SK-N-SH (cell line): ENCODE measurements at regions not wholly inside any gene's neighbourhood (a gene's known extent, or its start where the extent isn't known, plus 50 kb on each side); places are given as distances from the start of the nearest gene placed in this dataset.

Experiments
- CTCF ChIA-PET: fragments of 300-600, 350-600 bp; formaldehyde crosslinking; extraction: SDS; loops from one replicate; lab custom pipeline; 2021; lab: Yijun Ruan, JAX
- POLR2A ChIA-PET: fragments of 350-600 bp; sonication (Branson Sonifier 250); formaldehyde crosslinking; extraction: SDS; loops from one replicate; lab custom pipeline; 2020; ENCODE audit warnings: antibody characterized with exemption, inconsistent platforms; lab: Yijun Ruan, JAX
- DNase-seq: peaks from one replicate; pipeline ENCODE4 v3.0.0; 2012
- H2AFZ ChIP-seq: fragments of 200-600 bp; sonication (generic); 2 replicates; pipeline ENCODE4 v1.8.1; 2016; ENCODE audit warnings: antibody characterized with exemption, mild to moderate bottlenecking, low read depth
- H3F3A ChIP-seq: fragments of 200-600 bp; sonication (generic); replicated peaks from 2 replicates; pipeline ENCODE3; 2016; ENCODE audit warnings: antibody characterized with exemption, mild to moderate bottlenecking; ENCODE audit not compliant: insufficient read depth
- H3K27ac ChIP-seq, 2 experiments: fragments of 200-500 bp in 1 of 2; fragments of 200-600 bp in 1 of 2; sonication (Bioruptor generic) in 1 of 2; sonication (generic), shearing (Covaris generic) in 1 of 2; 2 replicates each; pipeline versions ENCODE4 v1.5.1 to v1.6.1; 2014 to 2016; ENCODE audit warnings: low read depth in 2 of 2, inconsistent platforms in 1 of 2, low read length in 1 of 2, mild to moderate bottlenecking in 1 of 2, mixed read lengths in 1 of 2
- H3K27me3 ChIP-seq: fragments of 200-600 bp; sonication (generic), shearing (Covaris generic); 2 replicates; pipeline ENCODE4 v1.6.1; 2016; ENCODE audit warnings: mixed run types; ENCODE audit not compliant: insufficient read depth
- H3K36me3 ChIP-seq, 2 experiments: fragments of 200-500 bp in 1 of 2; fragments of 200-600 bp in 1 of 2; sonication (Bioruptor generic) in 1 of 2; sonication (generic) in 1 of 2; replicated peaks in 1 of 2; 2 replicates each; pipeline versions ENCODE3 to v1.5.1; 2014 to 2016; ENCODE audit warnings: low read length in 1 of 2, mild to moderate bottlenecking in 1 of 2; ENCODE audit not compliant: insufficient read depth in 2 of 2, control insufficient read depth in 1 of 2
- H3K4me1 ChIP-seq, 2 experiments: fragments of 200-500 bp in 1 of 2; fragments of 200-600 bp in 1 of 2; sonication (Bioruptor generic) in 1 of 2; sonication (generic), shearing (Covaris generic) in 1 of 2; 2 replicates each; pipeline versions ENCODE4 v1.5.1 to v1.6.1; 2014 to 2016; ENCODE audit warnings: low read depth in 1 of 2, low read length in 1 of 2, mixed run types in 1 of 2; ENCODE audit not compliant: insufficient read depth in 2 of 2, control insufficient read depth in 1 of 2
- H3K4me2 ChIP-seq: fragments of 200-600 bp; sonication (generic), shearing (Covaris generic); 2 replicates; pipeline ENCODE4 v1.6.1; 2017; ENCODE audit warnings: mixed run types
- H3K4me3 ChIP-seq, 2 experiments: fragments of 200-500 bp in 1 of 2; fragments of 200-600 bp in 1 of 2; sonication (Bioruptor generic) in 1 of 2; sonication (generic), shearing (Covaris generic) in 1 of 2; 2 replicates each; pipeline versions ENCODE4 v1.5.1 to v1.8.1; 2014 to 2016; ENCODE audit warnings: low read depth in 2 of 2, inconsistent platforms in 1 of 2, low read length in 1 of 2, mild to moderate bottlenecking in 1 of 2, mixed read lengths in 1 of 2, moderate library complexity in 1 of 2
- H3K79me2 ChIP-seq: fragments of 200-600 bp; sonication (generic); 2 replicates; pipeline ENCODE4 v1.8.1; 2017; ENCODE audit warnings: mild to moderate bottlenecking; ENCODE audit not compliant: insufficient read depth
- H3K9ac ChIP-seq: fragments of 200-600 bp; sonication (generic); 2 replicates; pipeline ENCODE4 v1.6.1; 2017; ENCODE audit warnings: mixed run types
- H3K9me2 ChIP-seq: fragments of 200-600 bp; sonication (generic); 2 replicates; pipeline ENCODE4 v1.6.1; 2017; ENCODE audit warnings: mixed run types
- H3K9me3 ChIP-seq: fragments of 200-600 bp; sonication (generic); 2 replicates; pipeline ENCODE4 v1.6.1; 2017; ENCODE audit warnings: mixed run types, mild to moderate bottlenecking, moderate library complexity
- H4K20me1 ChIP-seq: fragments of 200-600 bp; sonication (generic); 2 replicates; pipeline ENCODE4 v1.6.1; 2017; ENCODE audit warnings: mild to moderate bottlenecking, mixed run types; ENCODE audit not compliant: insufficient read depth
- ELF1 ChIP-seq: IDR thresholded peaks from 2 replicates; pipeline ENCODE4 v1.4.0; 2012
- FOXJ3 ChIP-seq: sonication (generic); formaldehyde crosslinking; IDR thresholded peaks from 2 replicates; pipeline ENCODE4 v1.5.1; 2020; ENCODE audit warnings: mild to moderate bottlenecking, missing genetic modification reagents
- FOXM1 ChIP-seq: IDR thresholded peaks from 2 replicates; pipeline ENCODE4 v1.4.0; 2012; ENCODE audit warnings: low read depth, mild to moderate bottlenecking
- NFIC ChIP-seq: IDR thresholded peaks from 2 replicates; pipeline ENCODE4 v1.4.0; 2012; ENCODE audit warnings: borderline replicate concordance
- NRF1 ChIP-seq: IDR thresholded peaks from 2 replicates; pipeline ENCODE4 v1.6.1; 2012; ENCODE audit warnings: low read depth, mild to moderate bottlenecking, low read length
- TAF1 ChIP-seq: IDR thresholded peaks from 2 replicates; pipeline ENCODE4 v1.6.1; 2012; ENCODE audit warnings: low read depth, mild to moderate bottlenecking, low read length, moderate library complexity, borderline replicate concordance
- TEAD4 ChIP-seq: IDR thresholded peaks from 2 replicates; pipeline ENCODE4 v1.4.0; 2012; ENCODE audit warnings: mild to moderate bottlenecking, borderline replicate concordance; ENCODE audit not compliant: insufficient read depth
- YY1 ChIP-seq: IDR thresholded peaks from 2 replicates; pipeline ENCODE4 v1.4.0; 2012; ENCODE audit warnings: low read depth, mild to moderate bottlenecking
- WGBS: methylation state at CpG from one replicate; pipeline ENCODE4 v1.1.6; 2017; ENCODE audit warnings: low lambda C conversion rate; 5-methylcytosine and 5-hydroxymethylcytosine counted together
- TF ChIP-seq, protein P1 (sequence below): IDR thresholded peaks from 2 replicates; pipeline ENCODE4 v1.6.1; 2012; ENCODE audit warnings: mild to moderate bottlenecking, low read depth, low read length, moderate library complexity
- TF ChIP-seq, protein P2 (sequence below): fragments of 150-350 bp; IDR thresholded peaks from 2 replicates; pipeline ENCODE4 v1.6.1; 2017; ENCODE audit warnings: antibody characterized with exemption, low read length, low read depth, borderline replicate concordance
- TF ChIP-seq, protein P3 (sequence below): fragments of 200-600 bp; sonication (generic); IDR thresholded peaks from 2 replicates; pipeline ENCODE4 v1.6.1; 2017; ENCODE audit warnings: antibody characterized with exemption, mild to moderate bottlenecking, moderate library complexity
- TF ChIP-seq, protein P4 (sequence below): IDR thresholded peaks from 2 replicates; pipeline ENCODE4 v1.4.0; 2012; ENCODE audit warnings: low read depth, borderline replicate concordance
- TF ChIP-seq, protein P5 (sequence below): fragments of 150-350 bp; IDR thresholded peaks from 2 replicates; pipeline ENCODE4 v1.6.1; 2016; ENCODE audit warnings: mild to moderate bottlenecking, low read depth, low read length

DNA sequence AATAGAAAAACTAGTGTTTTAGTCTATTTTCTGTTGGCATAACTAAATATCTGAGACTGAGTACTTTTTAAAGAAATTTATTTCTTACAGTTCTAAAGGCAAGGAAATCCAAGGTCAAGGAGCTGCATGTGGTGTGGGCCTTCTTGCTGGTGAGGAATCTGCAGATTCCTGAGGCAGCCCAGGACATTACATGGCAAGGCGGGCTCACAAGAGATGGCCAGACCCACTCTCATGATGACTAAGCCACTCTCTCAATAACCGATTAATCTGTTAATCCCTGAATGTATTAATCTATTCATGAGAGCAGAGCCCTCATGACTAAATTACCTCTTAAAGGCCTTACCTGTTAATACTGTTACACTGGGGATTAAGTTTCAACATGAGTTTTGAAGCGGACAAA, 340.8 kb downstream of the GRXCR1 start:
- ChIA-PET POLR2A (no interaction called here), CTCF (no interaction called here)

More for the DNA sequence above, 340.8 kb downstream of the GRXCR1 start:
- Histone ChIP-seq H3K79me2 (no peaks in the 10 kb centered on the region), H3K4me1 (no peaks in the 10 kb centered on the region), H2AFZ (no peak overlapping the region), H3K9me2 (no peaks in the 10 kb centered on the region), H3K9ac (no peak overlapping the region), H3K27ac (no peak overlapping the region), H3K9me3 (no peaks in the 10 kb centered on the region), H3F3A (no peaks in the 10 kb centered on the region), H3K27me3 (no peaks in the 10 kb centered on the region), H3K36me3 (no peaks in the 10 kb centered on the region), H3K4me2 (no peak overlapping the region), H4K20me1 (no peaks in the 10 kb centered on the region), H3K4me3 (no peak overlapping the region)
- DNase-seq: no peak
- TF ChIP-seq, protein P1, sequence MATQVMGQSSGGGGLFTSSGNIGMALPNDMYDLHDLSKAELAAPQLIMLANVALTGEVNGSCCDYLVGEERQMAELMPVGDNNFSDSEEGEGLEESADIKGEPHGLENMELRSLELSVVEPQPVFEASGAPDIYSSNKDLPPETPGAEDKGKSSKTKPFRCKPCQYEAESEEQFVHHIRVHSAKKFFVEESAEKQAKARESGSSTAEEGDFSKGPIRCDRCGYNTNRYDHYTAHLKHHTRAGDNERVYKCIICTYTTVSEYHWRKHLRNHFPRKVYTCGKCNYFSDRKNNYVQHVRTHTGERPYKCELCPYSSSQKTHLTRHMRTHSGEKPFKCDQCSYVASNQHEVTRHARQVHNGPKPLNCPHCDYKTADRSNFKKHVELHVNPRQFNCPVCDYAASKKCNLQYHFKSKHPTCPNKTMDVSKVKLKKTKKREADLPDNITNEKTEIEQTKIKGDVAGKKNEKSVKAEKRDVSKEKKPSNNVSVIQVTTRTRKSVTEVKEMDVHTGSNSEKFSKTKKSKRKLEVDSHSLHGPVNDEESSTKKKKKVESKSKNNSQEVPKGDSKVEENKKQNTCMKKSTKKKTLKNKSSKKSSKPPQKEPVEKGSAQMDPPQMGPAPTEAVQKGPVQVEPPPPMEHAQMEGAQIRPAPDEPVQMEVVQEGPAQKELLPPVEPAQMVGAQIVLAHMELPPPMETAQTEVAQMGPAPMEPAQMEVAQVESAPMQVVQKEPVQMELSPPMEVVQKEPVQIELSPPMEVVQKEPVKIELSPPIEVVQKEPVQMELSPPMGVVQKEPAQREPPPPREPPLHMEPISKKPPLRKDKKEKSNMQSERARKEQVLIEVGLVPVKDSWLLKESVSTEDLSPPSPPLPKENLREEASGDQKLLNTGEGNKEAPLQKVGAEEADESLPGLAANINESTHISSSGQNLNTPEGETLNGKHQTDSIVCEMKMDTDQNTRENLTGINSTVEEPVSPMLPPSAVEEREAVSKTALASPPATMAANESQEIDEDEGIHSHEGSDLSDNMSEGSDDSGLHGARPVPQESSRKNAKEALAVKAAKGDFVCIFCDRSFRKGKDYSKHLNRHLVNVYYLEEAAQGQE: no peak
- TF ChIP-seq TEAD4 (no peak), NRF1 (no peak), ELF1 (no peak), YY1 (no peak), NFIC (no peak), TAF1 (no peak), FOXJ3 (CRISPR knock-in tag) (no peak), FOXM1 (no peak)
- TF ChIP-seq, protein P2, sequence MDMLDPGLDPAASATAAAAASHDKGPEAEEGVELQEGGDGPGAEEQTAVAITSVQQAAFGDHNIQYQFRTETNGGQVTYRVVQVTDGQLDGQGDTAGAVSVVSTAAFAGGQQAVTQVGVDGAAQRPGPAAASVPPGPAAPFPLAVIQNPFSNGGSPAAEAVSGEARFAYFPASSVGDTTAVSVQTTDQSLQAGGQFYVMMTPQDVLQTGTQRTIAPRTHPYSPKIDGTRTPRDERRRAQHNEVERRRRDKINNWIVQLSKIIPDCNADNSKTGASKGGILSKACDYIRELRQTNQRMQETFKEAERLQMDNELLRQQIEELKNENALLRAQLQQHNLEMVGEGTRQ: no peak
- TF ChIP-seq, protein P3, sequence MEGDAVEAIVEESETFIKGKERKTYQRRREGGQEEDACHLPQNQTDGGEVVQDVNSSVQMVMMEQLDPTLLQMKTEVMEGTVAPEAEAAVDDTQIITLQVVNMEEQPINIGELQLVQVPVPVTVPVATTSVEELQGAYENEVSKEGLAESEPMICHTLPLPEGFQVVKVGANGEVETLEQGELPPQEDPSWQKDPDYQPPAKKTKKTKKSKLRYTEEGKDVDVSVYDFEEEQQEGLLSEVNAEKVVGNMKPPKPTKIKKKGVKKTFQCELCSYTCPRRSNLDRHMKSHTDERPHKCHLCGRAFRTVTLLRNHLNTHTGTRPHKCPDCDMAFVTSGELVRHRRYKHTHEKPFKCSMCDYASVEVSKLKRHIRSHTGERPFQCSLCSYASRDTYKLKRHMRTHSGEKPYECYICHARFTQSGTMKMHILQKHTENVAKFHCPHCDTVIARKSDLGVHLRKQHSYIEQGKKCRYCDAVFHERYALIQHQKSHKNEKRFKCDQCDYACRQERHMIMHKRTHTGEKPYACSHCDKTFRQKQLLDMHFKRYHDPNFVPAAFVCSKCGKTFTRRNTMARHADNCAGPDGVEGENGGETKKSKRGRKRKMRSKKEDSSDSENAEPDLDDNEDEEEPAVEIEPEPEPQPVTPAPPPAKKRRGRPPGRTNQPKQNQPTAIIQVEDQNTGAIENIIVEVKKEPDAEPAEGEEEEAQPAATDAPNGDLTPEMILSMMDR: no peak
- TF ChIP-seq, protein P4, sequence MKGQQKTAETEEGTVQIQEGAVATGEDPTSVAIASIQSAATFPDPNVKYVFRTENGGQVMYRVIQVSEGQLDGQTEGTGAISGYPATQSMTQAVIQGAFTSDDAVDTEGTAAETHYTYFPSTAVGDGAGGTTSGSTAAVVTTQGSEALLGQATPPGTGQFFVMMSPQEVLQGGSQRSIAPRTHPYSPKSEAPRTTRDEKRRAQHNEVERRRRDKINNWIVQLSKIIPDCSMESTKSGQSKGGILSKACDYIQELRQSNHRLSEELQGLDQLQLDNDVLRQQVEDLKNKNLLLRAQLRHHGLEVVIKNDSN: no peak
- TF ChIP-seq, protein P5, sequence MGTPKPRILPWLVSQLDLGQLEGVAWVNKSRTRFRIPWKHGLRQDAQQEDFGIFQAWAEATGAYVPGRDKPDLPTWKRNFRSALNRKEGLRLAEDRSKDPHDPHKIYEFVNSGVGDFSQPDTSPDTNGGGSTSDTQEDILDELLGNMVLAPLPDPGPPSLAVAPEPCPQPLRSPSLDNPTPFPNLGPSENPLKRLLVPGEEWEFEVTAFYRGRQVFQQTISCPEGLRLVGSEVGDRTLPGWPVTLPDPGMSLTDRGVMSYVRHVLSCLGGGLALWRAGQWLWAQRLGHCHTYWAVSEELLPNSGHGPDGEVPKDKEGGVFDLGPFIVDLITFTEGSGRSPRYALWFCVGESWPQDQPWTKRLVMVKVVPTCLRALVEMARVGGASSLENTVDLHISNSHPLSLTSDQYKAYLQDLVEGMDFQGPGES: no peak
- TF ChIP-seq, all 33 proteins: peak for 0
- 4% methylated on average over 3 of the region's 3 CpGs for WGBS
